ENCODE measurements at regions not wholly inside any gene's neighbourhood (a gene's known extent, or its start where the extent isn't known, plus 50 kb on each side); places are given as distances from the start of the nearest gene placed in this dataset.

GRCh38 chr7:113446391-113446790 lies 328.0 kb upstream of the SMIM30 start (continued):
- TF ChIP-seq RAD21 (IDR thresholded peaks at IDR 0.05; ENCODE audit: low read length) (no peak), RFX5 (IDR thresholded peaks at IDR 0.05; ENCODE audit: low read length) (no peak), EZH2phosphoT487 (IDR thresholded peaks at IDR 0.05; ENCODE audit: borderline replicate concordance, low read depth) (no peak), EP300 (IDR thresholded peaks at IDR 0.05; ENCODE audit: borderline replicate concordance in 1 of 2, low read depth in 1 of 2, low read length in 1 of 2) (no peak), MAX (IDR thresholded peaks at IDR 0.05; ENCODE audit: low read depth) (no peak), GATA2 (CRISPR knock-in tag; IDR thresholded peaks at IDR 0.05) (no peak), PBX3 (IDR thresholded peaks at IDR 0.05) (no peak), TAF1 (IDR thresholded peaks at IDR 0.05; ENCODE audit: borderline replicate concordance, low read depth, low read length) (no peak), MEF2A (IDR thresholded peaks at IDR 0.05; ENCODE audit: borderline replicate concordance, low read depth) (no peak), GABPA (IDR thresholded peaks at IDR 0.05; ENCODE audit: low read depth) (no peak)

GRCh38 chr7:113444261-113444660 lies 325.9 kb upstream of the SMIM30 start:
- H3K4me2 ChIP-seq = no peak overlapping the region
- TF ChIP-seq ZBTB33 (IDR thresholded peaks at IDR 0.05; ENCODE audit: borderline replicate concordance, low read depth) (no peak), GABPA (IDR thresholded peaks at IDR 0.05; ENCODE audit: low read depth) (no peak), JUND (IDR thresholded peaks at IDR 0.05) (no peak), MEF2A (IDR thresholded peaks at IDR 0.05; ENCODE audit: borderline replicate concordance, low read depth) (no peak)
- no peak overlapping the region for H3K9ac ChIP-seq
- ChIA-PET POLR2A (no interaction called here), CTCF (no interaction called here)
- H3K27me3 ChIP-seq (ENCODE audit: insufficient read depth) = no peaks in the 10 kb centered on the region
- H3K4me3 ChIP-seq (ENCODE audit: low read depth in 2 of 2, low read length in 1 of 2) = no peak overlapping the region
- no peaks in the 10 kb centered on the region for H4K20me1 ChIP-seq (ENCODE audit: insufficient read depth)
- H3K4me1 ChIP-seq (ENCODE audit: control insufficient read depth in 1 of 2, insufficient read depth in 2 of 2, low read depth in 1 of 2, low read length in 1 of 2) = no peaks in the 10 kb centered on the region
- no peak overlapping the region for H2AFZ ChIP-seq (ENCODE audit: low read depth)
- DNase-seq = no peak
- no peaks in the 10 kb centered on the region for H3F3A ChIP-seq (replicated peaks; ENCODE audit: insufficient read depth)
- H3K36me3 ChIP-seq (replicated peaks in 1 of 2; ENCODE audit: control insufficient read depth in 1 of 2, insufficient read depth in 2 of 2, low read length in 1 of 2) = no peaks in the 10 kb centered on the region
- no peak overlapping the region for H3K27ac ChIP-seq (ENCODE audit: low read depth in 2 of 2, low read length in 1 of 2)
- H3K9me3 ChIP-seq = no peaks in the 10 kb centered on the region
- no peaks in the 10 kb centered on the region for H3K9me2 ChIP-seq
- no peaks in the 10 kb centered on the region for H3K79me2 ChIP-seq (ENCODE audit: insufficient read depth)

- H3K36me3 ChIP-seq (replicated peaks in 1 of 2; ENCODE audit: control insufficient read depth in 1 of 2, insufficient read depth in 2 of 2, low read length in 1 of 2) = no peaks in the 10 kb centered on the region
- POLR2A ChIA-PET = no interaction called here
- CTCF ChIA-PET = interaction anchor here (0.7 to 1.4 kb wide), 5 partner anchors 18 to 1157 kb away, joined by 3 read pairs; no protein-coding TSS in a partner anchor
Observed at GRCh38 chr7:113440173-113440572, 321.8 kb upstream of the SMIM30 start.

More at GRCh38 chr7:113440173-113440572, 321.8 kb upstream of the SMIM30 start:
- Histone ChIP-seq H4K20me1 (ENCODE audit: insufficient read depth) (no peaks in the 10 kb centered on the region), H3K4me3 (ENCODE audit: low read depth in 2 of 2, low read length in 1 of 2) (no peak overlapping the region), H3K4me2 (no peak overlapping the region), H3K9me2 (no peaks in the 10 kb centered on the region), H3F3A (replicated peaks; ENCODE audit: insufficient read depth) (no peaks in the 10 kb centered on the region), H3K79me2 (ENCODE audit: insufficient read depth) (no peaks in the 10 kb centered on the region), H3K9me3 (no peaks in the 10 kb centered on the region), H3K9ac (no peak overlapping the region), H2AFZ (ENCODE audit: low read depth) (no peak overlapping the region), H3K4me1 (ENCODE audit: control insufficient read depth in 1 of 2, insufficient read depth in 2 of 2, low read depth in 1 of 2, low read length in 1 of 2) (no peaks in the 10 kb centered on the region), H3K27ac (ENCODE audit: low read depth in 2 of 2, low read length in 1 of 2) (no peak overlapping the region), H3K27me3 (ENCODE audit: insufficient read depth) (no peaks in the 10 kb centered on the region)
- no peak for TF ChIP-seq TEAD4 (IDR thresholded peaks at IDR 0.05; ENCODE audit: borderline replicate concordance, insufficient read depth)
- no peak for TF ChIP-seq ZBTB33 (IDR thresholded peaks at IDR 0.05; ENCODE audit: borderline replicate concordance, low read depth)
- no peak for TF ChIP-seq RXRA (IDR thresholded peaks at IDR 0.05; ENCODE audit: borderline replicate concordance, low read depth)
- no peak for TF ChIP-seq CHD2 (IDR thresholded peaks at IDR 0.05; ENCODE audit: low read length, partially characterized antibody)
- TF ChIP-seq NFIC (IDR thresholded peaks at IDR 0.05; ENCODE audit: borderline replicate concordance) = no peak
- no peak for TF ChIP-seq NRF1 (IDR thresholded peaks at IDR 0.05; ENCODE audit: low read depth, low read length)
- TF ChIP-seq RCOR1 (IDR thresholded peaks at IDR 0.05; ENCODE audit: low read length) = no peak
- TF ChIP-seq TCF12 (IDR thresholded peaks at IDR 0.05) = no peak
- no peak for TF ChIP-seq JUND (IDR thresholded peaks at IDR 0.05)
- TF ChIP-seq RAD21 (IDR thresholded peaks at IDR 0.05; ENCODE audit: low read length) = no peak
- no peak for TF ChIP-seq EP300 (IDR thresholded peaks at IDR 0.05; ENCODE audit: borderline replicate concordance in 1 of 2, low read depth in 1 of 2, low read length in 1 of 2)
- TF ChIP-seq FOXM1 (IDR thresholded peaks at IDR 0.05; ENCODE audit: low read depth) = no peak
- TF ChIP-seq MAX (IDR thresholded peaks at IDR 0.05; ENCODE audit: low read depth) = no peak
- WGBS (ENCODE audit: low lambda C conversion rate) = 4% methylated on average over 2 of the region's 2 CpGs
- no peak for DNase-seq
